AG04449 (cell line): ENCODE measurements at regions not wholly inside any gene's neighbourhood (a gene's known extent, or its start where the extent isn't known, plus 50 kb on each side); places are given as distances from the start of the nearest gene placed in this dataset.

Experiments used
- CTCF ChIA-PET: fragments of 350-600 bp; formaldehyde crosslinking; extraction: SDS; loops from one replicate; lab custom pipeline; 2021; ENCODE audit warnings: antibody characterized with exemption; lab: Yijun Ruan, JAX
- POLR2A ChIA-PET: fragments of 400-600, 350-600 bp; formaldehyde crosslinking; extraction: SDS; loops from one replicate; lab custom pipeline; 2020; ENCODE audit warnings: antibody characterized with exemption, inconsistent platforms; lab: Yijun Ruan, JAX
- DNase-seq: peaks from one replicate; pipeline ENCODE4 v3.0.0-alpha.2; 2010; ENCODE audit warnings: low read depth, low spot score
- H3K4me3 ChIP-seq: 2 replicates; pipeline ENCODE4 v1.5.1; 2011; ENCODE audit warnings: low read depth, mild to moderate bottlenecking, control low read depth, low read length
- TF ChIP-seq, protein P1 (sequence below): IDR thresholded peaks from one replicate; pipeline ENCODE4 v1.5.1; 2011; ENCODE audit warnings: mild to moderate bottlenecking, moderate library complexity, low read length, control low read depth, inconsistent platforms; ENCODE audit not compliant: insufficient read depth; ENCODE audit errors: missing control alignments

DNA sequence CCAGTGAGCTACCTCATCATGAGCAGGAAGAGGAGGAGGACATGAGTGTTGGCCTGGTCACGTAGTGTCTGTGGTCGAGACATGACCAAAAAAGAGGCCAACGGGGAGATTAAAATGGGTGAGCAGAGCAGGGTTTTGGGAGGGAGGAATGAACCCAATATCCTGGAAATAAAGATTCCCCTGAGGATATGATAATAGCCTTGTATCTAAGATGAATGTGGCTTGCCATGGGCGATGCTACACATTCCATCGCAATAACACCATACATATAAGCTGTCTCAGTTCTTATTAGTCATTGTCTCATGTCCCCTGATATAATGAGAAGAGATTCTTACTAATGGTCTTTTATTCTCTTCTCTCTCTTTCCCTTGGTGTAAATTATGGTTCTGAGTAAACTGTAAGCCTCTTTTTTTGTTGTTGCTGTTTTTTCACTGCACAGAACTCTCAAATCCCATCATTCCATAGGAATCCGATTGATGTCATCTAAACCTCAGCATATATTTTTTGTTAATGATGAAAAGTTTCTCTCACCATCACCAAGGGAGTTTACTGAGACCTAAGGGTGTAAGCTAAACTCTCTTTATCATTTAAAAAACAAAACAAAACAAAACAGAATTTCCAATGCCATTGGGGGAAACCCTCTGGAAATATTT lies 550.4 kb upstream of the AMELY start:
- POLR2A ChIA-PET: interaction anchor here (1.0 to 1.8 kb wide), 4 partner anchors 119 to 251 kb away, joined by 3 to 5 read pairs (median 4); no protein-coding TSS in a partner anchor
- H3K4me3 ChIP-seq: no peak overlapping the region
- peak; percentile 90 for DNase-seq

DNA sequence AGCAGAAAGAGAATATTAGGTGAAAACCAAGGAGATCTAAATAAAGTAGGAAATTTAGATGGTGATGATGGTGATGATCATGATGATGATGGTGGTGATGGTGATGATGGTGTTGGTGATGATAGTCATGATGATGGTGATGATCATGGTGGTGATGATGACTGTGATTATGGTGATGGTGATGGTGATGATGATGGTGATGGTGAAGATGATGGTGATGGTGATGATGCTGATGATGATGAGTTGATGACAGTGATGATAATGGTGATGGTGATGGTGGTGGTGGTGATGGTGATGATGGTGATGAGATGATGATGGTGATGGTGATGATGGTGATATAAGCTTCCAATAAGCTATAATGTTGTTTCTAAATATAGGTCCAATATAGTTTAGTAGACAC lies 548.2 kb upstream of the AMELY start:
- H3K4me3 ChIP-seq: no peak overlapping the region
- TF ChIP-seq, protein P1, sequence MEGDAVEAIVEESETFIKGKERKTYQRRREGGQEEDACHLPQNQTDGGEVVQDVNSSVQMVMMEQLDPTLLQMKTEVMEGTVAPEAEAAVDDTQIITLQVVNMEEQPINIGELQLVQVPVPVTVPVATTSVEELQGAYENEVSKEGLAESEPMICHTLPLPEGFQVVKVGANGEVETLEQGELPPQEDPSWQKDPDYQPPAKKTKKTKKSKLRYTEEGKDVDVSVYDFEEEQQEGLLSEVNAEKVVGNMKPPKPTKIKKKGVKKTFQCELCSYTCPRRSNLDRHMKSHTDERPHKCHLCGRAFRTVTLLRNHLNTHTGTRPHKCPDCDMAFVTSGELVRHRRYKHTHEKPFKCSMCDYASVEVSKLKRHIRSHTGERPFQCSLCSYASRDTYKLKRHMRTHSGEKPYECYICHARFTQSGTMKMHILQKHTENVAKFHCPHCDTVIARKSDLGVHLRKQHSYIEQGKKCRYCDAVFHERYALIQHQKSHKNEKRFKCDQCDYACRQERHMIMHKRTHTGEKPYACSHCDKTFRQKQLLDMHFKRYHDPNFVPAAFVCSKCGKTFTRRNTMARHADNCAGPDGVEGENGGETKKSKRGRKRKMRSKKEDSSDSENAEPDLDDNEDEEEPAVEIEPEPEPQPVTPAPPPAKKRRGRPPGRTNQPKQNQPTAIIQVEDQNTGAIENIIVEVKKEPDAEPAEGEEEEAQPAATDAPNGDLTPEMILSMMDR: no peak
- CTCF ChIA-PET: no interaction called here
- DNase-seq: no peak
- POLR2A ChIA-PET: no interaction called here

More for the DNA sequence above, 550.4 kb upstream of the AMELY start:
- CTCF ChIA-PET: no interaction called here
- TF ChIP-seq, protein P1: no peak

DNA sequence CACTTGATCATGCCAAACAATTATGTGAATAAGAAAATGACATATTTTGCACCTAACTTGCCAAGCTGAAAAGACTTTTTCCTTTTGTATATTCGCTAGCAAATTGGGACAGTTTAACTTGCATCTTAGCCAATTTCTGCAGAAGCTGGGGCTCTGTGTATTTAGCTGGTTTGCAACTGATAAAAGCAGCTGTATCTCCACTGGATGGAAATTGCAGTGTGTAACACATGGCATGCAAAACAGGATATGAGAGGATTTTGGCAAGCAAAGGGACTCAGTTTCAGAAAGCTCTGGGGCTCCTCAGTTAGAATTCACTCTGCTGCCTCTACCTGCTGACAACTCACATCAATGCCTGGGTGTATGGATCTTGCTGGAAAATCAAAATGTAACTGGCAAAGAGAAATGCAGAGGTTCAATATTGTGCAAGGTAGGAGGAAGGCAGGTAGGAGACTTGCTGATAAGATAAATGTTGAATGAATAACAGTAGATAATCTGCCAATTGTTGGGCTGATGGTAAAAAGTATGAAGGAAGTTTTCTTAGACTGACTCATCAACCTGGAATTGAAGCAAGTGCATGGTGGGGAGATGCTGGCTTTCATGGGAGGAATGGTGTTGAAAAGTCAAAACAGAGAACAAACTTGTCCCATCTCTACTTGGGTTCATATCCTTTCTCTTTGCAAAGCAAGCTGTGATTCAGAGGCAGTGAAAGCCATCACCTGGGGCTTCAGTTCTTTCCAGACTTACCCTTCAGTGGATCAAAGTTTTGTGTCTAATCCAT lies 546.9 kb upstream of the AMELY start:
- ChIA-PET CTCF (no interaction called here), POLR2A (interaction anchor here (0.6 to 1.0 kb wide), 2 partner anchors 25 to 355 kb away, joined by 3 read pairs; no protein-coding TSS in a partner anchor)
- peak overlapping the region; percentile 21; the same call in 1 of the 2 replicates for H3K4me3 ChIP-seq
- TF ChIP-seq, protein P1: no peak
- DNase-seq: no peak

DNA sequence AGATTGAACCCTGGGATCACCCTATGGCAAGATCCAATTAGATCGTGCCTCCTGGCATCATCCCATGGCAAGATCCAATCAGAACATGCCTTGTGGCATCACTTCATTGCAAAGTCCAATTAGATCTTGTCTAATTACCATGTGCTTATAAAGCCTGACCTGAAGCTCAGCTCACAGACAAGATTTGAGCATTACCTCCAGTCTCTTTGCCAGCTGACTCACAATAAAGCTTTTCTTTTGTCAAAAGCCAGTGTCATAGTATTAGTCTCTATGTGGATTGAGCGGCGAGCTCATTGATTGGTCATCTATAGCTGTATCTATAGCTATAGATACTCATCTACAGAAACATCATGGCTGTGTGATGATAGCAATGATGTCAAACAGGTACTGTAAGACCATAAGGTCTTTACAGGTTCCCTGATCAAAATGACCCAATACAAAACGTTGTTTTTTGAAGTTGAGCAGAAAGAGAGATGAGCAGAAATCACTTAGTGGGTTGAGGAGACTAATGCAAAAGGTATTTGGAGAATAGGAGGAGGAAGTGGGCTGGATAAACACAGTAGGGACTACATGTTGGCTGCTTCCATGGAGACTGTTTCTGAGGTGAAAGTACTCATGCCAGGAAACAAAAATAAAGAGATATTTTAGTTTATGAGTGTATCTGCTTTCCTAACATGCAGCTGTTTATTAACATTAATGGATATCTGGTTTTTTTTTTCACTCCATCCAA lies 545.9 kb upstream of the AMELY start:
- ChIA-PET POLR2A (no interaction called here), CTCF (no interaction called here)
- no peak for DNase-seq
- TF ChIP-seq, protein P1: no peak
- H3K4me3 ChIP-seq: no peak overlapping the region

DNA sequence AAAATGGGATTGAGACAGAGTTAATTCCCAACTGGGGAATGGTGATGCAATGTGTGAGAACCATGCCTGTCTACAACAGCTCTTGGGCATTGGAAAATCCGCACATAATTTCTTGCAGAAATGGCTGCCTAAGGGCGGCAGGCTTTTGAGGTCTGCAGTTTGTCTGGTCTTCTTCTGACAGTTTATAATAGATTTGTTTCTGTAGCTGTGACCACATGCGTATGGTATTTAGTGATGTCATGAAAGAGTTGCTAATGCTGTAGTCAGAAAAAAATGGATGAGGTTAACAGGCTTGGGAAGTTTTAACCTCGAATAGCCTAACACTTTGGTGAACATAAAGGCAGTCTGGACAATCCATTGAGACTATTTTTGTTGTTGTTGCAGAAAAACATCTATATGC lies 544.1 kb upstream of the AMELY start:
- DNase-seq: no peak

More for the DNA sequence above, 544.1 kb upstream of the AMELY start:
- H3K4me3 ChIP-seq: no peak overlapping the region
- TF ChIP-seq, protein P1: no peak
- ChIA-PET POLR2A (interaction anchor here (0.6 kb wide), 1 partner anchor 174 kb away, joined by 3 read pairs; no protein-coding TSS in a partner anchor), CTCF (no interaction called here)
